Astrocyte (in vitro differentiated cells and primary cell): ENCODE measurements at regions not wholly inside any gene's neighbourhood (a gene's known extent, or its start where the extent isn't known, plus 50 kb on each side); places are given as distances from the start of the nearest gene placed in this dataset.
"Not testable (repeated sequence)": the region's sequence is repeated elsewhere in the genome, so short reads cannot be mapped to it uniquely, and the experiment has no call there.

Experiments
- DNase-seq: peaks from one replicate; pipeline ENCODE4 v3.0.0-alpha.2; 2010; ENCODE audit warnings: low read depth
- FAIRE-seq: peaks from 2 replicates; lab custom pipeline; 2011; peaks lifted over from hg19 to GRCh38; lab: Jason Lieb, UNC
- H2AFZ ChIP-seq: 2 replicates; pipeline ENCODE4 v1.6.0; 2012; ENCODE audit warnings: low read depth, low read length, inconsistent platforms
- H3K27ac ChIP-seq: 2 replicates; pipeline ENCODE4 v1.5.1; 2011; ENCODE audit warnings: low read depth, low read length, inconsistent platforms
- H3K27me3 ChIP-seq: 2 replicates; pipeline ENCODE4 v1.6.0; 2011; ENCODE audit warnings: low read length, inconsistent platforms; ENCODE audit not compliant: insufficient read depth
- H3K36me3 ChIP-seq: 2 replicates; pipeline ENCODE4 v1.5.1; 2011; ENCODE audit warnings: low read length, inconsistent platforms; ENCODE audit not compliant: insufficient read depth
- H3K4me1 ChIP-seq: 2 replicates; pipeline ENCODE4 v1.5.1; 2011; ENCODE audit warnings: low read length, inconsistent platforms; ENCODE audit not compliant: insufficient read depth
- H3K4me2 ChIP-seq: 2 replicates; pipeline ENCODE4 v1.6.0; 2012; ENCODE audit warnings: low read length, inconsistent platforms
- H3K4me3 ChIP-seq: 2 replicates; pipeline ENCODE4 v1.5.1; 2011; ENCODE audit warnings: low read depth, mild to moderate bottlenecking, low read length, inconsistent platforms; ENCODE audit not compliant: insufficient read depth
- H3K79me2 ChIP-seq: 2 replicates; pipeline ENCODE4 v1.6.0; 2012; ENCODE audit warnings: mild to moderate bottlenecking, low read length, inconsistent platforms; ENCODE audit not compliant: insufficient read depth
- H3K9ac ChIP-seq: 2 replicates; pipeline ENCODE4 v1.6.0; 2012; ENCODE audit warnings: mild to moderate bottlenecking, low read length, inconsistent platforms
- H3K9me3 ChIP-seq: 2 replicates; pipeline ENCODE4 v1.5.1; 2012; ENCODE audit warnings: low read depth, mild to moderate bottlenecking, low read length, inconsistent platforms; ENCODE audit not compliant: insufficient read depth
- H4K20me1 ChIP-seq: 2 replicates; pipeline ENCODE4 v1.6.0; 2012; ENCODE audit warnings: low read length, inconsistent platforms; ENCODE audit not compliant: insufficient read depth
- H3K27ac Mint-ChIP-seq: one replicate; pipeline ENCODE4 v1.8.0; 2021; ENCODE audit warnings: mild to moderate bottlenecking, mixed read lengths; ENCODE audit not compliant: unreplicated experiment
- H3K27me3 Mint-ChIP-seq: one replicate; pipeline ENCODE4 v1.8.0; 2021; ENCODE audit warnings: low read depth, mixed read lengths; ENCODE audit not compliant: unreplicated experiment
- H3K36me3 Mint-ChIP-seq: one replicate; pipeline ENCODE4 v1.8.0; 2021; ENCODE audit warnings: low read depth, mixed read lengths; ENCODE audit not compliant: unreplicated experiment
- H3K4me1 Mint-ChIP-seq: one replicate; pipeline ENCODE4 v1.8.0; 2021; ENCODE audit warnings: low read depth, mixed read lengths; ENCODE audit not compliant: unreplicated experiment
- H3K4me3 Mint-ChIP-seq: one replicate; pipeline ENCODE4 v1.8.0; 2021; ENCODE audit warnings: mild to moderate bottlenecking, moderate library complexity, mixed read lengths; ENCODE audit not compliant: unreplicated experiment
- H3K9me3 Mint-ChIP-seq: one replicate; pipeline ENCODE4 v1.8.0; 2021; ENCODE audit warnings: mild to moderate bottlenecking, mixed read lengths; ENCODE audit not compliant: unreplicated experiment
- EZH2 ChIP-seq: IDR thresholded peaks from 2 replicates; pipeline ENCODE4 v1.6.1; 2012; ENCODE audit warnings: mild to moderate bottlenecking, low read length, inconsistent platforms; ENCODE audit not compliant: insufficient read depth
- TF ChIP-seq, protein P1 (sequence below): IDR thresholded peaks from 2 replicates; pipeline ENCODE4 v1.5.1; 2011; ENCODE audit warnings: low read depth, mild to moderate bottlenecking, inconsistent platforms, low read length, moderate library complexity; ENCODE audit not compliant: insufficient read depth

DNA sequence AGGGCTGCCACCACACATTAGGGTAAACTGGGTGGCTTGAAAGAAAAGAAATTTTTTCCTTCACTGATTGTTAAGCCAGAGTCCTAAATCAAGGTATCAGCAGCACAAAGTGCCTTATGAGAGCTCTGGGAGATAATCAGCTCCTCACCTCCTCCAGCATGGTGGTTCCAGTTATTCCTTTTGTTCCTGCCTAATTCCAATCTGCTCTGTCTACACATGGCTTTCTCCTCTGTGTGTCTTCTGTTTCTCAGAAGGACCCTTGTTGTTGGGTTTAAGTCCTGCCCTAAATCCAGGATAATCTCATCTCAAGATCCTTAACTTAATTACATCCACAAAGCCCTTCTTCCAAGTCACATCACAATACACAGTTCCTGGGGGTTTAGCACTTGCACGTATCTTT, 1352.0 kb upstream of the CDH9 start:
- Mint-ChIP-seq H3K27ac (no peak overlapping the region), H3K36me3 (no peaks in the 10 kb centered on the region)
- no peak for TF ChIP-seq EZH2
- TF ChIP-seq, protein P1, sequence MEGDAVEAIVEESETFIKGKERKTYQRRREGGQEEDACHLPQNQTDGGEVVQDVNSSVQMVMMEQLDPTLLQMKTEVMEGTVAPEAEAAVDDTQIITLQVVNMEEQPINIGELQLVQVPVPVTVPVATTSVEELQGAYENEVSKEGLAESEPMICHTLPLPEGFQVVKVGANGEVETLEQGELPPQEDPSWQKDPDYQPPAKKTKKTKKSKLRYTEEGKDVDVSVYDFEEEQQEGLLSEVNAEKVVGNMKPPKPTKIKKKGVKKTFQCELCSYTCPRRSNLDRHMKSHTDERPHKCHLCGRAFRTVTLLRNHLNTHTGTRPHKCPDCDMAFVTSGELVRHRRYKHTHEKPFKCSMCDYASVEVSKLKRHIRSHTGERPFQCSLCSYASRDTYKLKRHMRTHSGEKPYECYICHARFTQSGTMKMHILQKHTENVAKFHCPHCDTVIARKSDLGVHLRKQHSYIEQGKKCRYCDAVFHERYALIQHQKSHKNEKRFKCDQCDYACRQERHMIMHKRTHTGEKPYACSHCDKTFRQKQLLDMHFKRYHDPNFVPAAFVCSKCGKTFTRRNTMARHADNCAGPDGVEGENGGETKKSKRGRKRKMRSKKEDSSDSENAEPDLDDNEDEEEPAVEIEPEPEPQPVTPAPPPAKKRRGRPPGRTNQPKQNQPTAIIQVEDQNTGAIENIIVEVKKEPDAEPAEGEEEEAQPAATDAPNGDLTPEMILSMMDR, result no peak

DNA sequence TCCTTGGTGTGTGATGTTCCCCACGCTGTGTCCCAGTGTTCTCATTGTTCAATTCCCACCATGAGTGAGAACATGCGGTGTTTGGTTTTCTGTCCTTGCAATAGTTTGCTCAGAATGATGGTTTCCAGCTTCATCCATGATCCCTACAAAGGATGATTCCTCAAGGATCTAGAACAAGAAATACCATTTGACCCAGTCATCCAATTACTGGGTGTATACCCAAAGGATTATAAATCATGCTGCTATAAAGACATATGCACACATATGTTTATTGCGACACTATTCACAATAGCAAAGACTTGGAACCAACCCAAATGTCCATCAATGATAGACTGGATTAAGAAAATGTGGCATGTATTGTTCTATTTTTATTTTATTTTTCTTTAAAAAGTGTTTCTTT, 1351.3 kb upstream of the CDH9 start:
- DNase-seq, H3K9me3 Mint-ChIP-seq: not testable (repeated sequence)

More for the DNA sequence above, 1352.0 kb upstream of the CDH9 start:
- Mint-ChIP-seq H3K9me3 (no peaks in the 10 kb centered on the region), H3K4me3 (no peak overlapping the region), H3K27me3 (no peaks in the 10 kb centered on the region), H3K4me1 (no peaks in the 10 kb centered on the region)
- Histone ChIP-seq H4K20me1 (no peaks in the 10 kb centered on the region), H3K9me3 (no peaks in the 10 kb centered on the region), H3K27ac (no peak overlapping the region), H3K4me1 (no peaks in the 10 kb centered on the region), H3K4me3 (no peak overlapping the region), H3K27me3 (no peaks in the 10 kb centered on the region), H3K79me2 (no peaks in the 10 kb centered on the region), H3K9ac (no peak overlapping the region), H3K36me3 (no peaks in the 10 kb centered on the region), H3K4me2 (no peak overlapping the region), H2AFZ (no peak overlapping the region)
- FAIRE-seq (no peak), DNase-seq (no peak)

DNA sequence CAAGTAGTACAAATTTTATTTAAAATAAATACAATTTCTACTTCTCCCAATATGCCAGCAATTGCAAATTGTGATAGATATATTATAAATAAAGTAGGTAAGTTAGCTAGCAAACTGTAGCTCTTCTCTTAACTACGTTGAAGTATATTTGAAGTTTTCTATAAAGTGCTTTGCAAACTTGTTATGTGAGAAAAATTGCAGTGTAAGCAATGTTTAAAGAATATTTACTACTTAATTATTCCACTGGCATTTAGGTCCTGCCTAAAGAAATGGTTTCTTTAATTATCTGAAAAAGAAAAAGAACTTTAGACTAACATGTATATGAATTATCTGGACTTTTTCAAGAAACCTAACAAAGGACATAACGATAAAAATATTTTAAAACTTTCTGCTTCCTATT, 1350.0 kb upstream of the CDH9 start:
- Mint-ChIP-seq H3K27me3 (no peaks in the 10 kb centered on the region), H3K4me3 (no peak overlapping the region), H3K4me1 (no peaks in the 10 kb centered on the region), H3K36me3 (no peaks in the 10 kb centered on the region), H3K9me3 (no peaks in the 10 kb centered on the region), H3K27ac (no peak overlapping the region)
- H3K9ac ChIP-seq, result no peak overlapping the region
- no peaks in the 10 kb centered on the region for H4K20me1 ChIP-seq
- no peak overlapping the region for H3K4me2 ChIP-seq
- no peak overlapping the region for H3K4me3 ChIP-seq
- H2AFZ ChIP-seq, result no peak overlapping the region
- no peaks in the 10 kb centered on the region for H3K4me1 ChIP-seq
- no peaks in the 10 kb centered on the region for H3K27me3 ChIP-seq
- FAIRE-seq (no peak), DNase-seq (no peak)
- no peaks in the 10 kb centered on the region for H3K36me3 ChIP-seq
- H3K27ac ChIP-seq, result no peak overlapping the region
- TF ChIP-seq, protein P1, result no peak
- TF ChIP-seq EZH2, result no peak
- H3K79me2 ChIP-seq, result no peaks in the 10 kb centered on the region
- no peaks in the 10 kb centered on the region for H3K9me3 ChIP-seq

More for the DNA sequence above, 1351.3 kb upstream of the CDH9 start:
- not testable (repeated sequence) for H3K9ac ChIP-seq, H3K36me3 ChIP-seq, H2AFZ ChIP-seq, H3K4me3 Mint-ChIP-seq, H3K4me1 Mint-ChIP-seq, H3K27me3 Mint-ChIP-seq, H3K4me2 ChIP-seq, H3K27ac Mint-ChIP-seq, FAIRE-seq, H3K4me3 ChIP-seq, H3K27me3 ChIP-seq, H3K9me3 ChIP-seq, H3K36me3 Mint-ChIP-seq, H4K20me1 ChIP-seq, H3K79me2 ChIP-seq, H3K4me1 ChIP-seq, H3K27ac ChIP-seq
